OCI-LY7 (cell line): ENCODE measurements at regions not wholly inside any gene's neighbourhood (a gene's known extent, or its start where the extent isn't known, plus 50 kb on each side); places are given as distances from the start of the nearest gene placed in this dataset.

Experiments
- CTCF ChIP-seq: fragments of 200-600 bp; sonication (generic); conservative IDR thresholded peaks from 2 replicates; pipeline ENCODE4 v1.5.1; 2014; ENCODE audit warnings: mild to moderate bottlenecking, antibody characterized with exemption, low read length, moderate library complexity, mixed read lengths
- EZH2phosphoT487 ChIP-seq: fragments of 200-600 bp; sonication (generic); IDR thresholded peaks from 2 replicates; pipeline ENCODE4 v1.6.1; 2018; ENCODE audit warnings: low read depth, borderline replicate concordance, mild to moderate bottlenecking, mixed run types, antibody characterized with exemption, low read length, moderate library complexity, mixed read lengths

- TF ChIP-seq CTCF (no peak), EZH2phosphoT487 (no peak)
These were observed 2247.0 kb downstream of the NCAM2 start for GRCh38 chr21:23245255-23245654.
